ENCODE measurements at regions not wholly inside any gene's neighbourhood (a gene's known extent, or its start where the extent isn't known, plus 50 kb on each side); places are given as distances from the start of the nearest gene placed in this dataset.

DNA sequence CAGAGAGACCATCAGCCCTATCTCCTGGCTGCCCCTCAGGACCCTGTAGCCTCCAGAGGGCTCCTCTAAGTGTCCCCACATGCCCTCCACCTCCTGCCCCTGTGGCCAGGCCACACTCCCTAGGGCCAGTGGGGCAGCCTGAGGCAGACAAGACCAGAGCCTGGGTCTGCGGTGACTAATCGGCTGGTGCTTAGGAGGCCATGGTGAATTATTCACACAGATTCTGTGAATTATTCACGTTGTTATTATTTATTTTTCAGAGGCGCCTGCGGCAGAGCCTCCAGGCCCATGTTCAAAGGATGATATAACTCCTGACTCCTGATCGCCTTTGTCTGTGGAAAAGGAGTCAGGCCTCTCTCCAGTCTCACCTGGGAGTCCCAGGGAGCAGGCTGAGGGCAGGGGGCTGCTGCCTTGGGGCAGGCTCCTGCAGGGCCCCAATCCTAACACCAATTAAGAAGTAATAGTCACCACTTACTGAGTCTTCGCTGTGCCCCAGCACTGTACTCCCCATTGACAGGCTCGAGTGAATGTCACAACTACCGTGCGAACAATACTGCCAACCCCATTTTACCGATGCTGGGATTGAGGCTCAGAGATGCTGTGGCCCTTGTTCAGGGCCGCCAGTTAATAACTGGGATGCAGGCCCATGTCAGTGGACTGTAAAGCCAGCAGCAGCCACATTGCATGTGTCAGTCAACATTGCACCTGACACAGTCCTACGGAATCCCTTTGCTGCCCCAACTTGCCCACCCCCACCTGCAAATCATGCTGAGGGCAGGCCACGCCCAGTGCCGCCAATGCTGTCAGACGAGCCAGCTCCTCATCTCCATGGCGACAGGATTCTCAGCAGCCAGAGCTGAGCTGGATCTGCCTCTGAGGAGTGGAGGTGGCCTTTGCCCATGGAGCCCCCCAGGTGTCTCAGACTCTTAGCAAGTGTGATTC lies 94.9 kb downstream of the PCDH1 start:
- no peak for TF ChIP-seq CTCF (IDR thresholded peaks at IDR 0.05)
- TF ChIP-seq POLR2A (IDR thresholded peaks at IDR 0.05) = no peak

Measured in esophagus squamous epithelium (tissue), 4 donors.